B cell (primary cell): ENCODE measurements at regions not wholly inside any gene's neighbourhood (a gene's known extent, or its start where the extent isn't known, plus 50 kb on each side); places are given as distances from the start of the nearest gene placed in this dataset.

Experiments used
- ATAC-seq: fragments of 200-7000 bp; cut with Tn5 transposase; one replicate; pipeline ENCODE4 v1.10.0; 2021; ENCODE audit warnings: low read depth, mild to moderate bottlenecking, moderate number of reproducible peaks, moderate library complexity
- CTCF ChIA-PET: fragments of 350-600 bp; sonication (Branson Sonifier 250); formaldehyde crosslinking; loops from one replicate; lab custom pipeline; 2021; ENCODE audit warnings: antibody characterized with exemption, inconsistent platforms; lab: Charles Lee
- POLR2A ChIA-PET: fragments of 350-600 bp; sonication (Branson Sonifier 250); formaldehyde crosslinking; loops from one replicate; lab custom pipeline; 2021; ENCODE audit warnings: antibody characterized with exemption; lab: Charles Lee
- DNase-seq: peaks from one replicate; pipeline ENCODE4 v3.0.0; 2013
- H2AFZ ChIP-seq: 2 replicates; pipeline ENCODE4 v1.6.1; 2012; ENCODE audit warnings: mild to moderate bottlenecking, low read depth, low read length; ENCODE audit not compliant: insufficient read depth, poor library complexity, severe bottlenecking
- H3K27ac ChIP-seq, 2 donors: 1 replicate in 1 of 2; 2 replicates in 1 of 2; pipeline ENCODE4 v1.5.1; 2012 to 2013; ENCODE audit warnings: low read length in 2 of 2, mild to moderate bottlenecking in 2 of 2, moderate library complexity in 1 of 2
- H3K27me3 ChIP-seq, 4 experiments: fragments of 200-600 bp in 1 of 4; sonication (generic) in 1 of 4; replicated peaks in 1 of 4; 1 replicate in 2 of 4; 2 replicates in 2 of 4; pipeline versions ENCODE4 v1.6.1 to v1.7.0; 2013 to 2016; ENCODE audit warnings: low read length in 3 of 4, mild to moderate bottlenecking in 2 of 4, mixed read lengths in 1 of 4, moderate library complexity in 1 of 4; ENCODE audit not compliant: insufficient read depth in 4 of 4, control insufficient read depth in 3 of 4; ENCODE audit errors: control extremely low read depth in 1 of 4
- H3K36me3 ChIP-seq, 2 experiments: replicated peaks in 1 of 2; 1 replicate in 1 of 2; 2 replicates in 1 of 2; pipeline versions ENCODE4 v1.6.1 to v1.7.1; 2013; ENCODE audit warnings: low read length in 1 of 2; ENCODE audit not compliant: insufficient read depth in 2 of 2, control insufficient read depth in 1 of 2; ENCODE audit errors: control extremely low read depth in 1 of 2, extremely low read depth in 1 of 2
- H3K4me1 ChIP-seq, 2 donors: fragments of 200-600 bp in 1 of 2; sonication (generic) in 1 of 2; 1 replicate in 1 of 2; 2 replicates in 1 of 2; pipeline versions ENCODE4 v1.5.1 to v1.6.1; 2013 to 2017; ENCODE audit warnings: low read length in 2 of 2; ENCODE audit not compliant: control insufficient read depth in 2 of 2, insufficient read depth in 2 of 2
- H3K4me2 ChIP-seq: replicated peaks from 2 replicates; pipeline ENCODE3; 2012; ENCODE audit warnings: mild to moderate bottlenecking, low read depth, low read length; ENCODE audit not compliant: poor library complexity, severe bottlenecking
- H3K4me3 ChIP-seq, 5 experiments: fragments of 200-600 bp in 1 of 5; sonication (generic) in 1 of 5; 1 replicate in 3 of 5; 2 replicates in 2 of 5; pipeline versions ENCODE4 v1.5.1 to v1.7.0; 2011 to 2016; ENCODE audit warnings: low read length in 4 of 5, mild to moderate bottlenecking in 4 of 5, low read depth in 2 of 5, control low read depth in 1 of 5, moderate library complexity in 1 of 5; ENCODE audit not compliant: insufficient read depth in 1 of 5; ENCODE audit errors: control extremely low read depth in 1 of 5, extremely low read depth in 1 of 5
- H3K79me2 ChIP-seq: fragments of 200-600 bp; sonication (generic); one replicate; pipeline ENCODE4 v1.6.0; 2016; ENCODE audit warnings: low read length; ENCODE audit not compliant: control insufficient read depth, insufficient read depth
- H3K9ac ChIP-seq: fragments of 200-600 bp; sonication (generic); 2 replicates; pipeline ENCODE4 v1.6.1; 2017; ENCODE audit warnings: mild to moderate bottlenecking, low read length, moderate library complexity
- H3K9me3 ChIP-seq, 3 donors: one replicate each; pipeline versions ENCODE4 v1.6.1 to v1.7.1; 2013; ENCODE audit warnings: low read length in 2 of 3; ENCODE audit not compliant: control insufficient read depth in 2 of 3, insufficient read depth in 1 of 3; ENCODE audit errors: control extremely low read depth in 1 of 3
- H4K20me1 ChIP-seq: 2 replicates; pipeline ENCODE4 v1.6.0; 2012; ENCODE audit warnings: mild to moderate bottlenecking, low read length; ENCODE audit not compliant: insufficient read depth, control insufficient read depth, poor library complexity, severe bottlenecking
- H3K27ac Mint-ChIP-seq: one replicate; pipeline ENCODE4 v1.8.0; 2021; ENCODE audit warnings: mixed read lengths
- H3K27me3 Mint-ChIP-seq: one replicate; pipeline ENCODE4 v1.8.0; 2021; ENCODE audit warnings: mixed read lengths
- H3K4me1 Mint-ChIP-seq: one replicate; pipeline ENCODE4 v1.8.0; 2021; ENCODE audit warnings: mixed read lengths
- H3K4me3 Mint-ChIP-seq: one replicate; pipeline ENCODE4 v1.8.0; 2021; ENCODE audit warnings: mixed read lengths
- H3K9me3 Mint-ChIP-seq: one replicate; pipeline ENCODE4 v1.8.0; 2022; ENCODE audit warnings: mixed read lengths; ENCODE audit not compliant: insufficient read depth
- EZH2 ChIP-seq: IDR thresholded peaks from 2 replicates; pipeline ENCODE4 v1.6.1; 2012; ENCODE audit warnings: borderline replicate concordance, low read depth, mild to moderate bottlenecking, moderate library complexity, low read length; ENCODE audit not compliant: insufficient read depth, poor library complexity, severe bottlenecking
- WGBS: methylation state at CpG from one replicate; pipeline ENCODE4 v1.1.5; 2013; ENCODE audit warnings: missing lambda C conversion rate; ENCODE audit not compliant: insufficient coverage; 5-methylcytosine and 5-hydroxymethylcytosine counted together
- intact Hi-C: fragments of 100-400 bp; cut with micrococcal nuclease; formaldehyde crosslinking; loops from one replicate; pipeline ENCODE4 v1.10.0; 2022
- TF ChIP-seq, protein P1 (sequence below): fragments of 200-600 bp; IDR thresholded peaks from one replicate; pipeline ENCODE4 v1.8.0; 2022; ENCODE audit warnings: antibody characterized with exemption, mild to moderate bottlenecking

- Histone ChIP-seq H4K20me1 (no peaks in the 10 kb centered on the region), H3K36me3 (no peaks in the 10 kb centered on the region), H3K4me3 (no peak overlapping the region), H3K27ac (no peak overlapping the region), H3K27me3 (no peaks in the 10 kb centered on the region), H3K79me2 (no peaks in the 10 kb centered on the region), H3K4me1 (no peaks in the 10 kb centered on the region), H3K4me2 (no peak overlapping the region), H2AFZ (no peak overlapping the region), H3K9me3 (no peaks in the 10 kb centered on the region), H3K9ac (no peak overlapping the region)
- intact Hi-C loops, result no loop called here
- CTCF ChIA-PET, result interaction anchor here (0.7 kb wide), 1 partner anchor 127 kb away, joined by 3 read pairs; no protein-coding TSS in a partner anchor
- no CpG with 5 or more reads among the region's 3 CpGs for WGBS
- no peak overlapping the region for H3K27ac Mint-ChIP-seq
- no peak overlapping the region for H3K4me3 Mint-ChIP-seq
- TF ChIP-seq EZH2, result no peak
- TF ChIP-seq, protein P1, sequence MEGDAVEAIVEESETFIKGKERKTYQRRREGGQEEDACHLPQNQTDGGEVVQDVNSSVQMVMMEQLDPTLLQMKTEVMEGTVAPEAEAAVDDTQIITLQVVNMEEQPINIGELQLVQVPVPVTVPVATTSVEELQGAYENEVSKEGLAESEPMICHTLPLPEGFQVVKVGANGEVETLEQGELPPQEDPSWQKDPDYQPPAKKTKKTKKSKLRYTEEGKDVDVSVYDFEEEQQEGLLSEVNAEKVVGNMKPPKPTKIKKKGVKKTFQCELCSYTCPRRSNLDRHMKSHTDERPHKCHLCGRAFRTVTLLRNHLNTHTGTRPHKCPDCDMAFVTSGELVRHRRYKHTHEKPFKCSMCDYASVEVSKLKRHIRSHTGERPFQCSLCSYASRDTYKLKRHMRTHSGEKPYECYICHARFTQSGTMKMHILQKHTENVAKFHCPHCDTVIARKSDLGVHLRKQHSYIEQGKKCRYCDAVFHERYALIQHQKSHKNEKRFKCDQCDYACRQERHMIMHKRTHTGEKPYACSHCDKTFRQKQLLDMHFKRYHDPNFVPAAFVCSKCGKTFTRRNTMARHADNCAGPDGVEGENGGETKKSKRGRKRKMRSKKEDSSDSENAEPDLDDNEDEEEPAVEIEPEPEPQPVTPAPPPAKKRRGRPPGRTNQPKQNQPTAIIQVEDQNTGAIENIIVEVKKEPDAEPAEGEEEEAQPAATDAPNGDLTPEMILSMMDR, result no peak
- no peaks in the 10 kb centered on the region for H3K27me3 Mint-ChIP-seq
- no peaks in the 10 kb centered on the region for H3K4me1 Mint-ChIP-seq
- DNase-seq, result no peak
- POLR2A ChIA-PET, result no interaction called here
- ATAC-seq, result no peak
- no peaks in the 10 kb centered on the region for H3K9me3 Mint-ChIP-seq
These were observed 687.3 kb downstream of the DNAJB9 start for GRCh38 chr7:109256762-109257560.

DNA sequence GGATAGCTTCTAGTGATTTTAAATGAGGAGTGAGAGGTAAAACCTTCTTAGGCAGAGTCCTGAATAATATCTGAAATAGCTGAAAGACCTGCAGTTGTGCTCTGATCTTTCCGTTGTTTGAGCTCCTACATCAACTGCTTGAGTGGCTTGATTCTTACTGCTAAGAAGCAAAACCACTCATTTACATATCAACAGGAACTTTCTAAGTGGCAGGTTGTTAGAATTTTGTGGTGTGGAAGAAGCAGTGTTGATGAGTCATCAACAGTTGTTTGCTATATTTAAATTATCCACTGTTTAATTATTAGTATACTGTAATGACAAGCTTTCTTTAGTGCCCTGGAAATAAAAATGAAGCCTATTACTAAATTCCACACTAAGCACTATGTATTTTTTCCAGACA is 689.5 kb downstream of the DNAJB9 start:
- TF ChIP-seq, protein P1, result no peak
- TF ChIP-seq EZH2, result no peak
- Mint-ChIP-seq H3K9me3 (no peaks in the 10 kb centered on the region), H3K27me3 (no peaks in the 10 kb centered on the region), H3K4me3 (no peak overlapping the region), H3K4me1 (no peaks in the 10 kb centered on the region), H3K27ac (no peak overlapping the region)
- Histone ChIP-seq H2AFZ (no peak overlapping the region), H3K79me2 (no peaks in the 10 kb centered on the region), H3K36me3 (no peaks in the 10 kb centered on the region), H3K27ac (no peak overlapping the region), H3K9me3 (no peaks in the 10 kb centered on the region), H3K9ac (no peak overlapping the region), H3K4me2 (no peak overlapping the region), H3K4me1 (no peaks in the 10 kb centered on the region), H3K4me3 (no peak overlapping the region), H3K27me3 (no peaks in the 10 kb centered on the region), H4K20me1 (no peaks in the 10 kb centered on the region)
- intact Hi-C loops, result no loop called here
- ChIA-PET POLR2A (no interaction called here), CTCF (no interaction called here)
- no peak for DNase-seq
- no CpG with 5 or more reads among the region's 1 CpG for WGBS
- ATAC-seq, result no peak
